Endothelial cell of umbilical vein (primary cell): ENCODE measurements at regions not wholly inside any gene's neighbourhood (a gene's known extent, or its start where the extent isn't known, plus 50 kb on each side); places are given as distances from the start of the nearest gene placed in this dataset.

Source experiments
- BruUV-seq: library from RNA; stranded (reverse); fragments of 400-500 nt; replicated peaks from 2 replicates; lab custom pipeline; 2021; lab: Mats Ljungman, UMichigan
- CTCF ChIA-PET: fragments of 300-600, 350-600 bp; sonication (Branson Sonifier 250); formaldehyde crosslinking; loops from one replicate; lab custom pipeline; 2021; ENCODE audit warnings: antibody characterized with exemption, inconsistent platforms; lab: Charles Lee
- POLR2A ChIA-PET: fragments of 300-600, 350-600 bp; sonication (Branson Sonifier 250); formaldehyde crosslinking; loops from one replicate; lab custom pipeline; 2021; ENCODE audit warnings: antibody characterized with exemption, inconsistent platforms; lab: Charles Lee
- DNase-seq: peaks from one replicate; pipeline ENCODE4 v3.0.0-alpha.2; 2011; ENCODE audit warnings: low read depth, low spot score
- FAIRE-seq: peaks from 2 replicates; lab custom pipeline; 2011; peaks lifted over from hg19 to GRCh38; lab: Jason Lieb, UNC
- H2AFZ ChIP-seq: 2 replicates; pipeline ENCODE4 v1.6.0; 2012; ENCODE audit warnings: low read depth, low read length, control low read depth, inconsistent platforms
- H3K27ac ChIP-seq: 2 replicates; pipeline ENCODE4 v1.5.1; 2011; ENCODE audit warnings: low read depth, mild to moderate bottlenecking, control low read depth, low read length, moderate library complexity; ENCODE audit not compliant: insufficient read depth
- H3K27me3 ChIP-seq, 2 experiments: 2 replicates each; pipeline versions ENCODE4 v1.6.0 to v1.6.1; 2011; ENCODE audit warnings: low read length in 2 of 2, mixed read lengths in 1 of 2; ENCODE audit not compliant: control insufficient read depth in 2 of 2, insufficient read depth in 2 of 2
- H3K36me3 ChIP-seq, 2 experiments: 2 replicates in 1 of 2; 3 replicates in 1 of 2; pipeline ENCODE4 v1.5.1; 2011; ENCODE audit warnings: low read length in 2 of 2, mild to moderate bottlenecking in 1 of 2, moderate library complexity in 1 of 2; ENCODE audit not compliant: control insufficient read depth in 2 of 2, insufficient read depth in 2 of 2; ENCODE audit errors: extremely low read depth in 1 of 2
- H3K4me1 ChIP-seq: 3 replicates; pipeline ENCODE4 v1.5.1; 2011; ENCODE audit warnings: mild to moderate bottlenecking, low read length; ENCODE audit not compliant: control insufficient read depth, insufficient read depth; ENCODE audit errors: extremely low read depth
- H3K4me2 ChIP-seq: 2 replicates; pipeline ENCODE4 v1.6.1; 2011; ENCODE audit warnings: low read length, control low read depth, mixed read lengths; ENCODE audit not compliant: insufficient read depth
- H3K4me3 ChIP-seq, 3 experiments: fragments of 200-600 bp in 1 of 3; sonication (generic), shearing (Covaris generic) in 1 of 3; replicated peaks in 1 of 3; 2 replicates each; pipeline ENCODE4 v1.5.1; 2011 to 2016; ENCODE audit warnings: control low read depth in 3 of 3, low read length in 3 of 3, mild to moderate bottlenecking in 2 of 3, inconsistent platforms in 1 of 3, low read depth in 1 of 3, moderate library complexity in 1 of 3; ENCODE audit not compliant: insufficient read depth in 1 of 3
- H3K79me2 ChIP-seq: 2 replicates; pipeline ENCODE4 v1.6.0; 2012; ENCODE audit warnings: low read length, inconsistent platforms; ENCODE audit not compliant: control insufficient read depth, insufficient read depth
- H3K9ac ChIP-seq: replicated peaks from 2 replicates; pipeline ENCODE3; 2011; ENCODE audit warnings: low read length, control low read depth; ENCODE audit not compliant: insufficient read depth; ENCODE audit errors: extremely low read depth
- H3K9me1 ChIP-seq: replicated peaks from 3 replicates; pipeline ENCODE4 v1.6.0; 2011; ENCODE audit warnings: mild to moderate bottlenecking, low read length; ENCODE audit not compliant: control insufficient read depth, insufficient read depth; ENCODE audit errors: extremely low read depth
- H3K9me3 ChIP-seq: replicated peaks from 2 replicates; pipeline ENCODE4 v1.5.1; 2012; ENCODE audit warnings: low read length, inconsistent platforms; ENCODE audit not compliant: control insufficient read depth, insufficient read depth
- H4K20me1 ChIP-seq: replicated peaks from 2 replicates; pipeline ENCODE3; 2011; ENCODE audit warnings: mild to moderate bottlenecking, low read length; ENCODE audit not compliant: control insufficient read depth, insufficient read depth; ENCODE audit errors: extremely low read depth
- CTCF ChIP-seq, 2 donors: IDR thresholded peaks; 1 replicate in 1 of 2; 2 replicates in 1 of 2; pipeline ENCODE4 v1.5.1; 2011; ENCODE audit warnings: low read length in 2 of 2, mild to moderate bottlenecking in 2 of 2, moderate library complexity in 2 of 2, control low read depth in 1 of 2, inconsistent platforms in 1 of 2, low read depth in 1 of 2; ENCODE audit not compliant: insufficient read depth in 1 of 2; ENCODE audit errors: extremely low read depth in 1 of 2
- EZH2 ChIP-seq: IDR thresholded peaks from 2 replicates; pipeline ENCODE4 v1.6.1; 2012; ENCODE audit warnings: borderline replicate concordance, low read depth, mild to moderate bottlenecking, moderate library complexity, low read length, inconsistent platforms; ENCODE audit not compliant: severe bottlenecking
- FOS ChIP-seq: IDR thresholded peaks from 2 replicates; pipeline ENCODE4 v1.6.1; 2011; ENCODE audit warnings: mild to moderate bottlenecking, low read length, moderate library complexity, borderline replicate concordance; ENCODE audit not compliant: insufficient read depth
- GATA2 ChIP-seq: IDR thresholded peaks from 2 replicates; pipeline ENCODE4 v1.7.0; 2011; ENCODE audit warnings: low read depth, mild to moderate bottlenecking, moderate library complexity, mixed read lengths, low read length; ENCODE audit not compliant: insufficient read length, insufficient read depth
- JUN ChIP-seq: IDR thresholded peaks from 2 replicates; pipeline ENCODE4 v1.6.1; 2011; ENCODE audit warnings: borderline replicate concordance, low read depth; ENCODE audit not compliant: insufficient read length, insufficient read depth
- MYC ChIP-seq: IDR thresholded peaks from one replicate; pipeline ENCODE4 v1.6.1; 2011; ENCODE audit warnings: mild to moderate bottlenecking, low read depth, low read length
- POLR2A ChIP-seq: IDR thresholded peaks from 2 replicates; pipeline ENCODE4 v1.6.1; 2012; ENCODE audit warnings: low read depth, mild to moderate bottlenecking, control low read depth, low read length
- POLR2AphosphoS5 ChIP-seq: IDR thresholded peaks from 2 replicates; pipeline ENCODE4 v1.6.1; 2012; ENCODE audit warnings: low read depth, mild to moderate bottlenecking, control low read depth, low read length, moderate library complexity; ENCODE audit not compliant: insufficient read depth
- dilution Hi-C: fragments of 300-500 bp; cut with MboI; formaldehyde crosslinking; loops from one replicate; pipeline ENCODE4 v1.15.0; 2019; ENCODE audit warnings: low sequenced_read_pairs; ENCODE audit not compliant: extremely low pct_ligation_motif_present
- intact Hi-C: fragments of 100-400 bp; cut with micrococcal nuclease; formaldehyde crosslinking; loops from one replicate; pipeline ENCODE4 v1.10.0; 2022
- TF ChIP-seq, protein P1 (sequence below): IDR thresholded peaks from 2 replicates; pipeline ENCODE4 v1.6.1; 2011; ENCODE audit not compliant: insufficient read depth, insufficient read length

DNA sequence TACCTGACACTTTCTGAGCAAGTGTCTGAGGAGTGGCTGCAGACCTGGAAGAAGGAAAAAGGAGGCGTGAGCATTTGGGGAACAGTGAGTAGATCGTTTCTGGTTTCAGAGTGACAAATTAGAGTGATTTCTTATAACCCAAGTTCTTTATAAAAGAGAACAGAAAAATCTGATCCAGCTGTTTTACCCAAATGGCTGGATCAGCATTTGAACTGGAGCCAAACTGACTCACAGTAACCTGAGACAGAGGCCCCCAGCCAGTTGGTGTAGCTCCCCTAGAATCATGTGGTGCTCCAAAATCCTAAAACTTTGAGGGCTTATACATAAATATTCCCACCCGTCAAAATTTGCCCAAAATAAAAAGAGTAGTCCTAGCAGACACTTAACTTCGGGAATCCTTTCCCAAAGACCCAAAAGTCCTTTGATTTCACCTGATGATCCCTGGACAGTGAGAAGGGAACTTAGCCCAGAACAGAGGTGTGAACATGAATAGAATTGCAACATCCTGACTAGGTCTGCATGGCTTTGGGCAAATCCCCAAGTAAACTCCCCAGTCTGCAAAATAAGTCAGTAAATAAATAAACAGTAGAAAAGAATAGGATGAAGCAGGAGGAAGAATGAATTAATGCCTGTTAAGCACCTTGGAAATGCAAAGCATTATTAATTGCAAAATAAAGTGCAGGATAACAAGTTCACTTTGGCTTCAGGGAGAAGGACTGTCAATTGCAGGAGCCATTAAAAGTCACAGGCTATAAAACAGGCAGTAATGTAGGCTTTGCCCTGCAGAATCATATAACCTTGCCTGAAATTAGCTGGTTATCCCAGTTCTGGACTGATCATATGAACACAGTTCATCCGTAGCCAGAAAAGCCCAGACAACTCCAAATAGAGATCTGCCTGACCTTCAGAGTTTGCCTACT lies 262.0 kb upstream of the JARID2 start:
- Histone ChIP-seq H3K27me3 (no peaks in the 10 kb centered on the region), H3K27ac (no peak overlapping the region), H3K4me3 (no peak overlapping the region), H3K9me1 (no peaks in the 10 kb centered on the region), H3K4me1 (no peaks in the 10 kb centered on the region), H3K36me3 (no peaks in the 10 kb centered on the region), H3K9me3 (peaks cover 1% of the 10 kb centered on the region), H3K79me2 (no peaks in the 10 kb centered on the region), H3K4me2 (no peak overlapping the region), H2AFZ (no peak overlapping the region), H4K20me1 (no peaks in the 10 kb centered on the region), H3K9ac (no peak overlapping the region)
- intact Hi-C loops (no loop called here), dilution Hi-C loops (no loop called here)
- ChIA-PET CTCF (no interaction called here), POLR2A (no interaction called here)
- TF ChIP-seq MYC, result no peak
- TF ChIP-seq POLR2AphosphoS5, result no peak
- TF ChIP-seq JUN, result no peak
- no peak for TF ChIP-seq CTCF (IDR thresholded peaks at IDR 0.05; ENCODE audit: extremely low read depth in 1 of 2, insufficient read depth in 1 of 2, low read depth in 1 of 2, low read length in 2 of 2)
- TF ChIP-seq POLR2A, result no peak
- BruUV-seq, result no TSS peak
- FAIRE-seq, result no peak
- no peak for DNase-seq

- intact Hi-C loops (no loop called here), dilution Hi-C loops (no loop called here)
- no peak for TF ChIP-seq FOS
- TF ChIP-seq EZH2, result no peak
- no peak for TF ChIP-seq POLR2AphosphoS5
- TF ChIP-seq CTCF (IDR thresholded peaks at IDR 0.05; ENCODE audit: extremely low read depth in 1 of 2, insufficient read depth in 1 of 2, low read depth in 1 of 2, low read length in 2 of 2), result no peak
- no peak for TF ChIP-seq JUN
- TF ChIP-seq GATA2, result no peak
- TF ChIP-seq, protein P1, sequence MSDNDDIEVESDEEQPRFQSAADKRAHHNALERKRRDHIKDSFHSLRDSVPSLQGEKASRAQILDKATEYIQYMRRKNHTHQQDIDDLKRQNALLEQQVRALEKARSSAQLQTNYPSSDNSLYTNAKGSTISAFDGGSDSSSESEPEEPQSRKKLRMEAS, result no peak
- no peak for TF ChIP-seq MYC
- no peak for TF ChIP-seq POLR2A
- H3K27me3 ChIP-seq, result no peaks in the 10 kb centered on the region
- no peaks in the 10 kb centered on the region for H3K79me2 ChIP-seq
- no peaks in the 10 kb centered on the region for H3K9me1 ChIP-seq
- no peak overlapping the region for H2AFZ ChIP-seq
- peaks cover 1% of the 10 kb centered on the region for H3K9me3 ChIP-seq
- DNase-seq (no peak), FAIRE-seq (no peak)
- no peak overlapping the region for H3K4me2 ChIP-seq
- no peak overlapping the region for H3K9ac ChIP-seq
- BruUV-seq, result no TSS peak
- POLR2A ChIA-PET, result no interaction called here
- H4K20me1 ChIP-seq, result no peaks in the 10 kb centered on the region
- H3K4me3 ChIP-seq, result no peak overlapping the region
- H3K27ac ChIP-seq, result no peak overlapping the region
- CTCF ChIA-PET, result no interaction called here
- H3K36me3 ChIP-seq, result no peaks in the 10 kb centered on the region
- no peaks in the 10 kb centered on the region for H3K4me1 ChIP-seq
Measured at GRCh38 chr6:14984519-14984853, 261.4 kb upstream of the JARID2 start.
